GM19467 (cell line): ENCODE measurements at regions not wholly inside any gene's neighbourhood (a gene's known extent, or its start where the extent isn't known, plus 50 kb on each side); places are given as distances from the start of the nearest gene placed in this dataset.

Source experiments
- ATAC-seq: cut with Tn5 transposase; IDR thresholded peaks from one replicate; pipeline ENCODE4 v1.9.1; 2021; ENCODE audit warnings: mild to moderate bottlenecking, moderate library complexity; ENCODE audit not compliant: unreplicated experiment

GRCh38 chr6:139862311-139862710, 487.9 kb upstream of the CITED2 start:
- ATAC-seq: no peak

DNA sequence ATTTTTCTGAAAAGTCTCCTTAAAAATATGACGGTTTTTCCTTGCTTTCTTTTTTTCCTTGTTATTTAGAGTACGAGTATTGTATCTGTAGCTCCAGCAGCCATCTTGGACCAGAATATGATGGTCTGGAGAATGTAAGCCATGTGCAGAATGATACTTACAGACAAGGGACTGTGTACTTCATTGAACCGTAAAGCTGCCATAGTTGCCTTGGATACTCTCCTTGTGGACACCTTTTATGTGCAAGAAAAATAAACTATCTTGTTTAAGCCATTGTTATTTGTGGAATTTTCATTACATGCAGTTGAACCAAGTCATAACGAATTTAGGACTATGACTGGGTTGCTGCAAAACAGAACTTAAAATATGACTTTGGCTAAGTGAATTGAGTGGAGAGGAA, 485.8 kb upstream of the CITED2 start:
- no peak for ATAC-seq

GRCh38 chr6:139858429-139858828, 484.0 kb upstream of the CITED2 start:
- no peak for ATAC-seq

DNA sequence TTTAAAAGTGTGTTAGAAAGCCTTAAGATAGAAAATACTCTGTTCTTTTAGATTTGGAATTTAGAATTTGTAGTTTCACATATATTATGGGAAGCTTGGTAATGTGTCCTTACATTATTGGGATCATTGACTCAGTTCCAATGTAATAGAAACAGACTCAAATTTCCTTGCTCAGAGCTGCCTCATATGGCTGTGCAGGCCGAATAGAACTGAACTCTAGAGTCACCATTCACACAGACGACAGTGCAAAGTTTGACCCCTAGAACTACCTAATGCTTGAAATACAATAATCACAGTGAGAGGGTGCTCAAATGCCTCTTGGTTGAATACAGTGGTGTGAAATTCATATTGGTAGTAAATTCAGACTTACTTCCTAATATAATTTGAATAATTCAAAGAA, 482.7 kb upstream of the CITED2 start:
- no peak for ATAC-seq

DNA sequence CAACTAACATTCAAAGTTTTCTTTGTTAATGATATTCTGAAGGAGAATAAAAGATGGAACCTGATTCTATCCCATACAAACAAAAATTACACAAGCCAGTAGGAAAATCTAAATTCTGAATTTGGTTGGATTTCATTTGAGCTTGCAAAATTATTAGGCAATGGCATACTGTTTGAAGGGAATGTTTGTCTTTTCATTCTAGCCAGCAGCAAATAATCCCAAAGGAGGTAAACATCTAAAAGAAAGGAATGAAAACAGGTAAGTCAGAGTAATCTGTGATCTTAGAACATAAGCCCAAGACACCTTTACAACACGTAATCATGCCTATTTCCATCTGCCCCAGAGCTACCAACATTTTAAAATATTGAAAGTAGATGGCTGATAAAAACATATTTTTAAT, 482.1 kb upstream of the CITED2 start:
- no peak for ATAC-seq

DNA sequence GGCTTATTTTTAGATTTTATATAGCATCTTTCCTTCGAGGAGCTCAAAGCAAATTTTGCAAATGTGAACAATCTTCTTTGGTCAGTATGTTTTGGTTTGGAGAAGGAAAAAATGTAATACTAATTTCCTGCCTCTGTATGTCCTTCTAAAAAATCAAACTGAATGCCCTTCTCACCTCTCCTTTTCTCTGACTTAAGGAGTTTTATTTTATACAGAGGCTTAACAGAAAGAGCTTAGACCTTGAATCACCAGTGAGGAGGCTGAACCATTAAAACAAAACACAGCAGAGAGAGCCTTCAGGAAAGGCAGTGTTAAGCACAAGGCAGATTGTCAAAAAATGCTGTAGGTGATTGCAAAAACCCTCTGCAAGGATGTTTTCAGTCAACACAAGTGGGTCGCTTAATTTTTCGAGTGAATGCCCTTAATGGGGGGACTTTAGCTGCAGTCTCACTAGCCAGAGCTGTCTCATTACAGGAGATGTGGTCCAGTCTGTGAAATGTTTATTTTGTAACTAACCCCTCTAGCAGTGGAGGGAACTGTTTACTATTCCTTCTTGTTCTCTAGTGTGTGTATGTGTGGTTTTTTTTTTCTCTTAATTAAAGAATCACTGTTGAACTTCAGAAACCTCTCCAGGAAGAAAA, 481.3 kb upstream of the CITED2 start:
- ATAC-seq: no peak

- no peak for ATAC-seq
Measured at GRCh38 chr6:139853302-139853992, 479.0 kb upstream of the CITED2 start.

GRCh38 chr6:139852488-139853140, 478.2 kb upstream of the CITED2 start:
- no peak for ATAC-seq

- no peak for ATAC-seq
Measured at GRCh38 chr6:139852067-139852466, 477.6 kb upstream of the CITED2 start.

DNA sequence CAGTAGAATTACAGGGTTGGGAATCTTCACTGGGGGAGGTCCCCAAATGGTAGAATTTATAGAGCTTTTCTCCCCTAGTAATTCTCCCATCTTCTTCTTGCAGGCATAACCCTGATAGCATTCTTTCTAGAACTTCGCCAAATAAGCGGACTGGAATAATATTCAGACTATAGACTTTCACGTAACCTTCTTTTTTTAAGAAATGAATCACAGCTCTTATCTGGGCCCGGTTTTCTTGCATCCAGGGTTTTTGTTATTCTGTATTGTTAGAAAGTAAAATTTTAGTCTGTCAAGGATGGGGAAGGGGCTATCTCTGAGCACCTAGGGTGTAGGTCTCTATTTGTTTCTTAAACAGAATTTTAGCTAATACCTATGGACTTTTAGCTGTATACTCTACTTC, 476.8 kb upstream of the CITED2 start:
- ATAC-seq: no peak

- ATAC-seq: no peak
Measured at GRCh38 chr6:139850512-139850911, 476.1 kb upstream of the CITED2 start.

- no peak for ATAC-seq
Measured at GRCh38 chr6:139847457-139847813, 473.0 kb upstream of the CITED2 start.

GRCh38 chr6:139846538-139847456, 472.3 kb upstream of the CITED2 start:
- peak; percentile 46 for ATAC-seq

- no peak for ATAC-seq
Measured at GRCh38 chr6:139844907-139845306, 470.5 kb upstream of the CITED2 start.

GRCh38 chr6:139841794-139842215, 467.4 kb upstream of the CITED2 start:
- peak; percentile 85 for ATAC-seq

GRCh38 chr6:139839506-139840156, 465.2 kb upstream of the CITED2 start:
- ATAC-seq: no peak

DNA sequence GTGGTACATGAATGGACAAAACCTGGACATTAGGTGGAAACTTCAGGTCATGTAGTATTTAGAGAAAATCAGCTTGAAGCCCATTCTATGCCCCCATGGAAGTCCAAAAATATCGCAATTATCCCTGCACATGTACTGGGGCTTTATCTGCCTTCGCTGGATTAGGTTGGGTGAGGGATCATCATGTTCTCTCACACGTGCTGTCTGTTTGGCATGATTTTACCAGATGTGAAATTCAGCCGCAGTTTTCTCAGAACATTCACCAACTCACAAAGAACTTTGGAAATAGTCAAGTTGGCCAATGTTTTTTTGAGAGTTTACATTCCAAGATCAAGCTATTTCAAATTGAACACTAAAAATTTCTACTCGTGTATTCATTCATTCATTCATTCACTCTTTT, 459.8 kb upstream of the CITED2 start:
- ATAC-seq: no peak

DNA sequence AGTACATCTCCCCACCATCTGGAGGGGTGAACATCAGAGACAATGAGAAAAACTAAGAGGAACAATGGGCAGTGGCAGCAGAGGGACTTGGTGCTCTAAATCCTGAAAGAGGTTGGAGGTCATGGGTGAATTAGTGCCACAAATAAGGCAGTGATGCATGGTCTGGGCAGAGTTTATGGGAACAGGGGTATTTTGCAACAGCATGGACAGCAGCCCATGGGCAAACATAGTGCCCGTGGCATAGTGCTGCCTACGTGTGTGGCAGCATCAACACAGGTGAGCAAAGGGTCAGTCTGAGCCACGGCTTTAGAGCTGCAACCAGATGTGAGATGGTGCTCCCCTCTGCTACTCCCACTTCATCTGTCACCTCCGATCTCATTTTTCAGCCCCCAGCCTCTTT, 459.1 kb upstream of the CITED2 start:
- ATAC-seq: no peak

DNA sequence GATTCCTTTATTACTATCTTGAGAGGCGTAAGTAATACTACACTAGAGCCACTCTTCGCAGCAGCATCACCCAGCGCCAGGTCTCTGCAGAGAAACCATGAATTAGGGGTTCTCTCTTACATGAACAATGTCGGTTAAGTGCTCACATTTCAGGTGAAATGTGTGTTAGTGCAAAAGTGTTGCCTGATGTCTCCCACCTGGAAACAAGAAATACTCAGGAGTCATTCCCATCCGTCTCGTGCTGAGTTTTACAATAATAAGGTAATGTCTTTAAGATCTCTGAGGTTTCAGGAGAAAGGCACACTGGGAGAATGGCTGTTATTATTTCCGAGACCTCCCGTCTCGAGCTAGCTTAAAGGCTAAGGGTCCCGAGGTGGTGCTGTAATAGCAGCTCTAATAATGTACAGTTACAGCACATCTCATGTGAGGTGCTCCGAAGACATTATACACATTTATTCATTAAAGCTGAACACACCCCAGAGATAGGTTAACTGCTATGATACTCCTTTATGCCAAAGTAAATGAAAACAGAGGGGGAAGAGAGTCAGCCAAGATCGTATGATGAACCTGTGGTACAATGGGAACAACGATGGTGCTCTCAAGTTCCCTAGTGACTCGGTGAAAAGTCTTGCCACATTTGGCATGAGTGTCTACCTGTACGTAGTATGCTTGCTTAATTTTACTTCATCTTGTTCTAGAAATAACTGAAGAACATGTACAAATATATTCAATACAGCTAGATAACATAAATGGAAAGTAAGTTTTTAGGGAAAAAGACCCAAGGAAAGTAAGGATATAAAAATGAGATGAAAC, 458.3 kb upstream of the CITED2 start:
- ATAC-seq: no peak

- no peak for ATAC-seq
Measured at GRCh38 chr6:139829576-139829975, 455.1 kb upstream of the CITED2 start.
